HepG2 (cell line): ENCODE measurements at regions not wholly inside any gene's neighbourhood (a gene's known extent, or its start where the extent isn't known, plus 50 kb on each side); places are given as distances from the start of the nearest gene placed in this dataset.

Experiments used
- ATAC-seq: fragments of 200-7000 bp; cut with Tn5 transposase; 3 replicates; pipeline ENCODE4 v1.9.1; 2020; ENCODE audit warnings: mild to moderate bottlenecking, moderate library complexity
- BruUV-seq: library from RNA; stranded (reverse); fragments of 400-500 nt; replicated peaks from 2 replicates; lab custom pipeline; 2021; lab: Mats Ljungman, UMichigan
- CTCF ChIA-PET: fragments of 300-600 bp; formaldehyde crosslinking; extraction: SDS; loops from one replicate; lab custom pipeline; 2021; ENCODE audit warnings: low total read pairs, inconsistent platforms, low intra/inter-chr PET ratio; lab: Yijun Ruan, JAX
- POLR2A ChIA-PET: fragments of 350-600 bp; sonication (Branson Sonifier 250); formaldehyde crosslinking; loops from one replicate; lab custom pipeline; 2020; ENCODE audit warnings: antibody characterized with exemption, inconsistent platforms; lab: Yijun Ruan, JAX
- DNase-seq: peaks from one replicate; pipeline ENCODE4 v3.0.0-alpha.2; 2015; ENCODE audit warnings: low spot score
- FAIRE-seq: peaks from 3 replicates; lab custom pipeline; 2011; peaks lifted over from hg19 to GRCh38; lab: Jason Lieb, UNC
- H2AFZ ChIP-seq: one replicate; pipeline ENCODE4 v1.6.1; 2011; ENCODE audit warnings: low read length, inconsistent platforms
- H3K27ac ChIP-seq: fragments of 300-600 bp; 3 replicates; pipeline ENCODE4 v1.8.0; 2011; ENCODE audit warnings: mixed run types, mild to moderate bottlenecking, mixed read lengths, low read length, inconsistent platforms; ENCODE audit not compliant: insufficient read depth; ENCODE audit errors: extremely low read length
- H3K27me3 ChIP-seq, 2 experiments: fragments of 200-600 bp in 1 of 2; 2 replicates in 1 of 2; 3 replicates in 1 of 2; pipeline versions ENCODE4 v1.6.0 to v1.8.0; 2011; ENCODE audit warnings: low read length in 2 of 2, mild to moderate bottlenecking in 2 of 2, moderate library complexity in 2 of 2, inconsistent platforms in 1 of 2; ENCODE audit not compliant: insufficient read depth in 2 of 2, control insufficient read depth in 1 of 2
- H3K36me3 ChIP-seq, 2 experiments: fragments of 200-600 bp in 1 of 2; replicated peaks in 1 of 2; 2 replicates in 1 of 2; 3 replicates in 1 of 2; pipeline versions ENCODE4 v1.5.1 to v1.8.0; 2011; ENCODE audit warnings: low read length in 2 of 2, inconsistent platforms in 1 of 2; ENCODE audit not compliant: insufficient read depth in 2 of 2, control insufficient read depth in 1 of 2
- H3K4me1 ChIP-seq: 2 replicates; pipeline ENCODE4 v1.5.1; 2012; ENCODE audit warnings: low read length, inconsistent platforms; ENCODE audit not compliant: insufficient read depth
- H3K4me2 ChIP-seq: 2 replicates; pipeline ENCODE4 v1.6.0; 2011; ENCODE audit warnings: low read depth, low read length, inconsistent platforms
- H3K4me3 ChIP-seq, 3 experiments: fragments of 200-600 bp in 1 of 3; sonication (generic), shearing (Covaris generic) in 1 of 3; replicated peaks in 1 of 3; 2 replicates each; pipeline ENCODE4 v1.5.1; 2011 to 2016; ENCODE audit warnings: low read length in 3 of 3, inconsistent platforms in 2 of 3, low read depth in 2 of 3, mild to moderate bottlenecking in 2 of 3, control low read depth in 1 of 3, mixed read lengths in 1 of 3; ENCODE audit not compliant: insufficient read depth in 1 of 3
- H3K79me2 ChIP-seq: one replicate; pipeline ENCODE4 v1.6.1; 2011; ENCODE audit warnings: low read length, inconsistent platforms; ENCODE audit not compliant: insufficient read depth
- H3K9ac ChIP-seq: 2 replicates; pipeline ENCODE4 v1.6.0; 2011; ENCODE audit warnings: mild to moderate bottlenecking, low read depth, low read length, inconsistent platforms; ENCODE audit not compliant: insufficient read depth
- H3K9me3 ChIP-seq: 2 replicates; pipeline ENCODE4 v1.5.1; 2012; ENCODE audit warnings: mild to moderate bottlenecking, low read length
- H4K20me1 ChIP-seq: 2 replicates; pipeline ENCODE4 v1.6.0; 2011; ENCODE audit warnings: inconsistent platforms, mild to moderate bottlenecking, low read length, moderate library complexity; ENCODE audit not compliant: insufficient read depth
- HMGA1 ChIP-seq: sonication (generic); formaldehyde crosslinking; conservative IDR thresholded peaks from 2 replicates; pipeline ENCODE4 v1.4.0; 2020; ENCODE audit warnings: missing genetic modification reagents
- HNRNPL ChIP-seq: fragments of 200-400 bp; formaldehyde crosslinking; IDR thresholded peaks from 2 replicates; pipeline ENCODE4 v1.6.1; 2017; ENCODE audit warnings: mild to moderate bottlenecking, low read depth, low read length
- HNRNPLL ChIP-seq: fragments of 200-400 bp; formaldehyde crosslinking; IDR thresholded peaks from 2 replicates; pipeline ENCODE4 v1.6.1; 2017; ENCODE audit warnings: mild to moderate bottlenecking, low read depth, low read length; ENCODE audit not compliant: poor library complexity, severe bottlenecking
- KDM3A ChIP-seq: IDR thresholded peaks from 2 replicates; pipeline ENCODE4 v1.6.1; 2018; ENCODE audit warnings: low read depth, missing compliant biosample characterization
- KLF11 ChIP-seq: IDR thresholded peaks from 2 replicates; pipeline ENCODE4 v1.6.1; 2016; ENCODE audit warnings: missing compliant biosample characterization
- NR2F6 ChIP-seq, 2 experiments: IDR thresholded peaks; 2 replicates each; pipeline ENCODE4 v1.6.1; 2016; ENCODE audit warnings: antibody characterized with exemption in 1 of 2, mild to moderate bottlenecking in 1 of 2
- ZFP91 ChIP-seq: sonication (generic); formaldehyde crosslinking; IDR thresholded peaks from 2 replicates; pipeline ENCODE4 v1.9.0; 2022; ENCODE audit warnings: missing genetic modification reagents, mild to moderate bottlenecking, borderline replicate concordance
- ZNF18 ChIP-seq: sonication (generic); formaldehyde crosslinking; IDR thresholded peaks from 2 replicates; pipeline ENCODE4 v1.8.0; 2022; ENCODE audit warnings: mild to moderate bottlenecking, missing genetic modification reagents; ENCODE audit not compliant: insufficient replicate concordance
- ZNF224 ChIP-seq: sonication (generic); formaldehyde crosslinking; IDR thresholded peaks from 2 replicates; pipeline ENCODE4 v1.5.0; 2020; ENCODE audit warnings: mild to moderate bottlenecking, missing genetic modification reagents
- ZNF430 ChIP-seq: sonication (generic); formaldehyde crosslinking; IDR thresholded peaks from 2 replicates; pipeline ENCODE4 v1.9.0; 2021; ENCODE audit warnings: mild to moderate bottlenecking, missing genetic modification reagents
- ZNF564 ChIP-seq: sonication (generic); formaldehyde crosslinking; IDR thresholded peaks from 2 replicates; pipeline ENCODE4 v1.8.1; 2023; ENCODE audit warnings: mild to moderate bottlenecking, missing genetic modification reagents
- ZNF614 ChIP-seq: IDR thresholded peaks from 2 replicates; pipeline ENCODE4 v1.6.1; 2018; ENCODE audit warnings: missing biosample characterization, missing genetic modification reagents, inconsistent platforms, borderline replicate concordance
- ZNF710 ChIP-seq: sonication (generic); formaldehyde crosslinking; IDR thresholded peaks from 2 replicates; pipeline ENCODE4 v1.5.0; 2020; ENCODE audit warnings: mild to moderate bottlenecking, missing genetic modification reagents, borderline replicate concordance
- ZNF720 ChIP-seq: sonication (generic); formaldehyde crosslinking; IDR thresholded peaks from 2 replicates; pipeline ENCODE4 v1.4.0; 2020; ENCODE audit warnings: missing genetic modification reagents
- ZNF879 ChIP-seq: sonication (generic); formaldehyde crosslinking; IDR thresholded peaks from 2 replicates; pipeline ENCODE4 v1.8.1; 2023; ENCODE audit warnings: missing genetic modification reagents
- ZSCAN5A ChIP-seq: sonication (generic); formaldehyde crosslinking; IDR thresholded peaks from 2 replicates; pipeline ENCODE4 v1.8.0; 2022; ENCODE audit warnings: mild to moderate bottlenecking, missing genetic modification reagents, borderline replicate concordance
- WGBS: methylation state at CpG from one replicate; pipeline ENCODE4 v1.1.6; 2017; ENCODE audit warnings: low lambda C conversion rate; 5-methylcytosine and 5-hydroxymethylcytosine counted together
- in situ Hi-C: cut with HindIII; loops from 2 replicates; pipeline ENCODE4 v1.10.0; 2017; ENCODE audit warnings: low pct_unique_long_range_greater_than_20kb; ENCODE audit not compliant: extremely low pct_ligation_motif_present
- intact Hi-C: fragments of 100-400 bp; cut with micrococcal nuclease; formaldehyde crosslinking; loops from one replicate; pipeline ENCODE4 v1.10.0; 2022; ENCODE audit not compliant: unreplicated experiment

GRCh38 chr4:169337510-169337909 is 66.8 kb upstream of the SH3RF1 start:
- no peak overlapping the region for H3K27ac ChIP-seq
- ChIA-PET CTCF (no interaction called here), POLR2A (no interaction called here)
- H4K20me1 ChIP-seq = no peaks in the 10 kb centered on the region
- in situ Hi-C loops (no loop called here), intact Hi-C loops (no loop called here)
- no peaks in the 10 kb centered on the region for H3K9me3 ChIP-seq
- no peak overlapping the region for H2AFZ ChIP-seq
- H3K4me1 ChIP-seq = peaks cover 7% of the 10 kb centered on the region; the same call in 1 of the 2 replicates
- H3K36me3 ChIP-seq = no peaks in the 10 kb centered on the region
- H3K79me2 ChIP-seq = no peaks in the 10 kb centered on the region
- no peak overlapping the region for H3K4me2 ChIP-seq
- H3K4me3 ChIP-seq = no peak overlapping the region
- BruUV-seq = no TSS peak
- H3K9ac ChIP-seq = no peak overlapping the region
- ATAC-seq (no peak), FAIRE-seq (no peak), DNase-seq (no peak)
- no CpG with 5 or more reads among the region's 1 CpG for WGBS
- H3K27me3 ChIP-seq = no peaks in the 10 kb centered on the region
- TF ChIP-seq ZNF224 (no peak), ZNF18 (CRISPR knock-in tag) (no peak), HMGA1 (CRISPR knock-in tag) (no peak), ZNF430 (CRISPR knock-in tag) (no peak), ZSCAN5A (CRISPR knock-in tag) (no peak), HNRNPLL (no peak), ZNF720 (CRISPR knock-in tag) (no peak), ZFP91 (CRISPR knock-in tag) (no peak), ZNF614 (CRISPR knock-in tag) (no peak), ZNF564 (CRISPR knock-in tag) (no peak), ZNF879 (CRISPR knock-in tag) (no peak), HNRNPL (no peak), ZNF710 (no peak), KDM3A (no peak), KLF11 (CRISPR knock-in tag) (no peak), NR2F6 (IDR thresholded peaks at IDR 0.05) (no peak), NR2F6 (CRISPR knock-in tag; IDR thresholded peaks at IDR 0.05) (no peak)
